ENCODE measurements at regions not wholly inside any gene's neighbourhood (a gene's known extent, or its start where the extent isn't known, plus 50 kb on each side); places are given as distances from the start of the nearest gene placed in this dataset.

- 89% methylated on average over 3 of the region's 3 CpGs for WGBS (ENCODE audit: insufficient coverage)
- no peak overlapping the region for H2AFZ ChIP-seq (ENCODE audit: insufficient read depth, low read depth, low read length, poor library complexity, severe bottlenecking)
These were observed 115.9 kb downstream of the CD24 start for GRCh38 chr6:106858653-106859092.

More at GRCh38 chr6:106858653-106859092, 115.9 kb downstream of the CD24 start:
- ChIA-PET POLR2A (no interaction called here), CTCF (no interaction called here)
- H3K9me3 Mint-ChIP-seq (ENCODE audit: insufficient read depth) = peaks cover 6% of the 10 kb centered on the region
- DNase-seq = no peak
- Histone ChIP-seq H3K4me1 (ENCODE audit: control insufficient read depth in 2 of 2, insufficient read depth in 2 of 2, low read length in 2 of 2) (no peaks in the 10 kb centered on the region), H3K4me3 (ENCODE audit: control extremely low read depth in 1 of 5, extremely low read depth in 1 of 5, insufficient read depth in 1 of 5, low read depth in 2 of 5, low read length in 4 of 5) (no peak overlapping the region), H3K27ac (ENCODE audit: low read length in 2 of 2) (no peak overlapping the region), H3K9ac (ENCODE audit: low read length) (no peak overlapping the region), H3K9me3 (ENCODE audit: control extremely low read depth in 1 of 3, control insufficient read depth in 2 of 3, insufficient read depth in 1 of 3, low read length in 2 of 3) (peaks cover 2 to 26% (median 12%) of the 10 kb centered on the region in 3 donors), H4K20me1 (ENCODE audit: control insufficient read depth, insufficient read depth, low read length, poor library complexity, severe bottlenecking) (no peaks in the 10 kb centered on the region), H3K79me2 (ENCODE audit: control insufficient read depth, insufficient read depth, low read length) (no peaks in the 10 kb centered on the region), H3K36me3 (replicated peaks in 1 of 2; ENCODE audit: control extremely low read depth in 1 of 2, control insufficient read depth in 1 of 2, extremely low read depth in 1 of 2, insufficient read depth in 2 of 2, low read length in 1 of 2) (no peaks in the 10 kb centered on the region), H3K27me3 (replicated peaks in 1 of 4; ENCODE audit: control extremely low read depth in 1 of 4, control insufficient read depth in 3 of 4, insufficient read depth in 4 of 4, low read length in 3 of 4) (no peaks in the 10 kb centered on the region), H3K4me2 (replicated peaks; ENCODE audit: low read depth, low read length, poor library complexity, severe bottlenecking) (no peak overlapping the region)
- no peaks in the 10 kb centered on the region for H3K27me3 Mint-ChIP-seq
- no peak overlapping the region for H3K4me3 Mint-ChIP-seq
- no peak for TF ChIP-seq EZH2 (IDR thresholded peaks at IDR 0.05; ENCODE audit: borderline replicate concordance, insufficient read depth, low read depth, low read length, poor library complexity, severe bottlenecking)
- no peak for TF ChIP-seq CTCF (IDR thresholded peaks at IDR 0.05)
- no peaks in the 10 kb centered on the region for H3K4me1 Mint-ChIP-seq
- no peak for ATAC-seq (ENCODE audit: low read depth)
- intact Hi-C loops (cut with micrococcal nuclease) = no loop called here
- no peak overlapping the region for H3K27ac Mint-ChIP-seq
